ENCODE measurements at regions not wholly inside any gene's neighbourhood (a gene's known extent, or its start where the extent isn't known, plus 50 kb on each side); places are given as distances from the start of the nearest gene placed in this dataset.

GRCh38 chr6:21454262-21454661, 139.3 kb upstream of the SOX4 start:
- Mint-ChIP-seq H3K27ac (no peak overlapping the region), H3K36me3 (ENCODE audit: low read depth) (no peaks in the 10 kb centered on the region), H3K4me1 (no peaks in the 10 kb centered on the region), H3K27me3 (peaks cover 16% of the 10 kb centered on the region), H3K4me3 (no peak overlapping the region)
- DNase-seq (no peak), ATAC-seq (no peak)
- H3K9me3 ChIP-seq (ENCODE audit: control insufficient read depth, low read length, poor library complexity, severe bottlenecking), result no peaks in the 10 kb centered on the region

GRCh38 chr6:21455071-21455470, 138.5 kb upstream of the SOX4 start:
- no peak for ATAC-seq
- no peak overlapping the region for H3K27ac Mint-ChIP-seq
- H3K4me3 Mint-ChIP-seq, result no peak overlapping the region
- no peak for DNase-seq
- no peaks in the 10 kb centered on the region for H3K4me1 Mint-ChIP-seq
- H3K36me3 Mint-ChIP-seq (ENCODE audit: low read depth), result no peaks in the 10 kb centered on the region
- peaks cover 9% of the 10 kb centered on the region for H3K27me3 Mint-ChIP-seq
- no peaks in the 10 kb centered on the region for H3K9me3 ChIP-seq (ENCODE audit: control insufficient read depth, low read length, poor library complexity, severe bottlenecking)

GRCh38 chr6:21457647-21458046, 135.9 kb upstream of the SOX4 start:
- no peak overlapping the region for H3K4me3 Mint-ChIP-seq
- no peaks in the 10 kb centered on the region for H3K9me3 ChIP-seq (ENCODE audit: control insufficient read depth, low read length, poor library complexity, severe bottlenecking)
- no peak overlapping the region for H3K27ac Mint-ChIP-seq
- ATAC-seq (no peak), DNase-seq (no peak)
- no peaks in the 10 kb centered on the region for H3K4me1 Mint-ChIP-seq
- H3K36me3 Mint-ChIP-seq (ENCODE audit: low read depth), result no peaks in the 10 kb centered on the region
- H3K27me3 Mint-ChIP-seq, result peaks cover 8% of the 10 kb centered on the region

DNA sequence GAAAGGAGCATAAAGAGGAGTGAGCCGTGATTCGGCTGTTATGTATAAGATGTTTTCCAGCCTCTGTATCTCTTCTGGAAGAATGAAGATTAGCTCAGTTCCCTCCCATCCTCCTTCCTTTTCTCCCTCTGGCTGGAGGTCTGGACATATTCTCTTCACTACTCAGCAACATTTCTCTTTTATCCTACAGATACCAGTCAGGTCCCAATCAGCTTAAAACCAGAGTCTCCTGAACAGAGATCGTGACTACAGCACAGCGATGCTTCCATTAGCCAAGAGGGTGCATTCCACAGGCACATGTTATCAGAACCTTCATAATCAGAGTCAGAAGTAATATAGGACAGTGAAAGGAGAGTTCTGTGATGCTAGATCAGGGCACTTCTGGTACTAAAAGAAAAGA, 133.9 kb upstream of the SOX4 start:
- no peaks in the 10 kb centered on the region for H3K4me1 Mint-ChIP-seq
- no peak overlapping the region for H3K4me3 Mint-ChIP-seq
- no peaks in the 10 kb centered on the region for H3K27me3 Mint-ChIP-seq
- H3K36me3 Mint-ChIP-seq (ENCODE audit: low read depth), result no peaks in the 10 kb centered on the region
- H3K9me3 ChIP-seq (ENCODE audit: control insufficient read depth, low read length, poor library complexity, severe bottlenecking), result no peaks in the 10 kb centered on the region
- ATAC-seq (no peak), DNase-seq (no peak)
- no peak overlapping the region for H3K27ac Mint-ChIP-seq

GRCh38 chr6:21461844-21462518, 131.6 kb upstream of the SOX4 start:
- no peak overlapping the region for H3K4me3 Mint-ChIP-seq
- no peaks in the 10 kb centered on the region for H3K36me3 Mint-ChIP-seq (ENCODE audit: low read depth)
- no peaks in the 10 kb centered on the region for H3K9me3 ChIP-seq (ENCODE audit: control insufficient read depth, low read length, poor library complexity, severe bottlenecking)
- no peak for DNase-seq
- no peak overlapping the region for H3K27ac Mint-ChIP-seq
- H3K4me1 Mint-ChIP-seq, result no peaks in the 10 kb centered on the region
- H3K27me3 Mint-ChIP-seq, result no peaks in the 10 kb centered on the region
- ATAC-seq, result no peak

DNA sequence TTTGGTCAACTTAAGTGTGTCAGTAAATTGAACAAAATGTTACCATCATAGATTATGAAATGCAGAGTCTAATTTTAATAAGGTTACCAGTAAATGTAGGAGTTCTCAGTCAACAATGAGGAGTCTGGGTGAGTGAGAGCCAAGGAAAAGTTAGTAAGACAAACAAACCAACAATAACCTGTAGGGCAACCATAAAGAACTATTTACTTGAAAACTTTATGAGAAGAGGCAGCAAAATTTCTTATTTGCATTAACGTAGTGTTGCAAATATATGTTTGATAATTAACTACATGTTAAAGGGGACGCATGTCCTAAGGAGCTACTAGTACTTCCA, 131.1 kb upstream of the SOX4 start:
- ATAC-seq, result no peak
- no peaks in the 10 kb centered on the region for H3K4me1 Mint-ChIP-seq

GRCh38 chr6:21467091-21467490, 126.5 kb upstream of the SOX4 start:
- Mint-ChIP-seq H3K27ac (no peak overlapping the region), H3K27me3 (peaks cover 13% of the 10 kb centered on the region), H3K4me3 (no peak overlapping the region), H3K4me1 (no peaks in the 10 kb centered on the region), H3K36me3 (ENCODE audit: low read depth) (no peaks in the 10 kb centered on the region)
- ATAC-seq (no peak), DNase-seq (no peak)
- peaks cover 5% of the 10 kb centered on the region for H3K9me3 ChIP-seq (ENCODE audit: control insufficient read depth, low read length, poor library complexity, severe bottlenecking)

More for the DNA sequence above, 131.1 kb upstream of the SOX4 start:
- Mint-ChIP-seq H3K4me3 (no peak overlapping the region), H3K36me3 (ENCODE audit: low read depth) (no peaks in the 10 kb centered on the region), H3K27ac (no peak overlapping the region), H3K27me3 (no peaks in the 10 kb centered on the region)
- no peak for DNase-seq
- H3K9me3 ChIP-seq (ENCODE audit: control insufficient read depth, low read length, poor library complexity, severe bottlenecking), result no peaks in the 10 kb centered on the region

GRCh38 chr6:21468461-21468860, 125.1 kb upstream of the SOX4 start:
- Mint-ChIP-seq H3K36me3 (ENCODE audit: low read depth) (no peaks in the 10 kb centered on the region), H3K27ac (no peak overlapping the region), H3K27me3 (peaks cover 13% of the 10 kb centered on the region), H3K4me3 (no peak overlapping the region), H3K4me1 (no peaks in the 10 kb centered on the region)
- DNase-seq (no peak), ATAC-seq (no peak)
- H3K9me3 ChIP-seq (ENCODE audit: control insufficient read depth, low read length, poor library complexity, severe bottlenecking), result peaks cover 5% of the 10 kb centered on the region

DNA sequence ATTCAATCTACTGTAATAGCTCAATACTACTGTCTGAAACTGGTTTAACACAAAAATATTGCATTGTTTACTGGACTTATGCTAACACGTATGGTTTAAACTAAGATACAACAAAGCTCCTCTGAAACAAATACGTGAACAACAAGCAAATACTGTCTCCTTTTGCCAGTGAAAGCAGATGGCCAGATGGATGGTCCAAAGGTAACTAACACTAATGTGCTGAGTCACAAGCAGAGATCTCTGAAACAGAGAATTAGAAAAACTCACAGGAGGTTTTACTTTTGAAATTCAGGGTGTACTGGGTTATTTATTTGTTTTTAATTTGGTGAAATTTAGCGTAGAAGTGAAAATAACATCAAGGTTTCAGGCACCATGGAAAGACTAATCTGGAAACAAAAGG, 124.3 kb upstream of the SOX4 start:
- peaks cover 13% of the 10 kb centered on the region for H3K27me3 Mint-ChIP-seq
- H3K36me3 Mint-ChIP-seq (ENCODE audit: low read depth), result no peaks in the 10 kb centered on the region
- DNase-seq (no peak), ATAC-seq (no peak)
- H3K27ac Mint-ChIP-seq, result no peak overlapping the region
- no peak overlapping the region for H3K4me3 Mint-ChIP-seq
- no peaks in the 10 kb centered on the region for H3K4me1 Mint-ChIP-seq
- H3K9me3 ChIP-seq (ENCODE audit: control insufficient read depth, low read length, poor library complexity, severe bottlenecking), result peaks cover 5% of the 10 kb centered on the region

GRCh38 chr6:21476112-21476511, 117.4 kb upstream of the SOX4 start:
- Mint-ChIP-seq H3K4me1 (no peaks in the 10 kb centered on the region), H3K4me3 (no peak overlapping the region), H3K27ac (no peak overlapping the region), H3K27me3 (peaks cover 11% of the 10 kb centered on the region), H3K36me3 (ENCODE audit: low read depth) (no peaks in the 10 kb centered on the region)
- no peaks in the 10 kb centered on the region for H3K9me3 ChIP-seq (ENCODE audit: control insufficient read depth, low read length, poor library complexity, severe bottlenecking)
- no peak for ATAC-seq
- no peak for DNase-seq

GRCh38 chr6:21478411-21478810, 115.1 kb upstream of the SOX4 start:
- Mint-ChIP-seq H3K4me1 (no peaks in the 10 kb centered on the region), H3K27me3 (peaks cover 7% of the 10 kb centered on the region), H3K4me3 (no peak overlapping the region), H3K36me3 (ENCODE audit: low read depth) (no peaks in the 10 kb centered on the region), H3K27ac (no peak overlapping the region)
- ATAC-seq, result no peak
- no peak for DNase-seq
- no peaks in the 10 kb centered on the region for H3K9me3 ChIP-seq (ENCODE audit: control insufficient read depth, low read length, poor library complexity, severe bottlenecking)

- Mint-ChIP-seq H3K4me1 (no peaks in the 10 kb centered on the region), H3K36me3 (ENCODE audit: low read depth) (no peaks in the 10 kb centered on the region), H3K4me3 (no peak overlapping the region), H3K27ac (no peak overlapping the region), H3K27me3 (peaks cover 7% of the 10 kb centered on the region)
- no peak for ATAC-seq
- H3K9me3 ChIP-seq (ENCODE audit: control insufficient read depth, low read length, poor library complexity, severe bottlenecking), result no peaks in the 10 kb centered on the region
- DNase-seq, result no peak
Observed at GRCh38 chr6:21478883-21479539, 114.5 kb upstream of the SOX4 start.

DNA sequence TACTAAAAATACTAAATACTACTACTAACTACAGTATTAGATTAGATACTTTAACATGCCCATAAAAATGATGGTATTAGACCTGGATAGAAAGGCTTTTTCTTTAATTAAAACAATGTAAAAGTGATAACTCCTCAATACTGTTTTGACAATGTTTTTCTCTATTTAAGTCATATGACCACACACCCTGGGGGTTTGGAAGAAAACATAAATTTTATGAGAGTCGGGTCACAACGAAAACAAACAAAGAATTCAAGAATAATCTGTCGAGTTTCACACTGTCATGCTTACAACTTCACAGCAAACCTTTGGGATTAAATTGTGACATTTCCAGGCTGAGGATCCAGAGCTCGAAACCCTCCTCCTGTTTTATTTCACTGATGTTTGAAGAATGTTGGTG, 107.4 kb upstream of the SOX4 start:
- H3K9me3 ChIP-seq (ENCODE audit: control insufficient read depth, low read length, poor library complexity, severe bottlenecking), result no peaks in the 10 kb centered on the region
- ATAC-seq (no peak), DNase-seq (no peak)
- H3K4me1 Mint-ChIP-seq, result no peaks in the 10 kb centered on the region
- H3K36me3 Mint-ChIP-seq (ENCODE audit: low read depth), result no peaks in the 10 kb centered on the region
- H3K27me3 Mint-ChIP-seq, result peaks cover 4% of the 10 kb centered on the region
- H3K4me3 Mint-ChIP-seq, result no peak overlapping the region
- H3K27ac Mint-ChIP-seq, result no peak overlapping the region

- Mint-ChIP-seq H3K4me3 (no peak overlapping the region), H3K27ac (no peak overlapping the region), H3K4me1 (no peaks in the 10 kb centered on the region), H3K36me3 (ENCODE audit: low read depth) (no peaks in the 10 kb centered on the region), H3K27me3 (peaks cover 4% of the 10 kb centered on the region)
- ATAC-seq, result no peak
- DNase-seq, result no peak
- no peaks in the 10 kb centered on the region for H3K9me3 ChIP-seq (ENCODE audit: control insufficient read depth, low read length, poor library complexity, severe bottlenecking)
Observed at GRCh38 chr6:21489826-21490225, 103.7 kb upstream of the SOX4 start.
